Activated naive CD8-positive, alpha-beta T cell treated with anti-CD3 and anti-CD28 coated beads, Interleukin-2, amount 10 ng/mL, durations not matched to agents 7 days and 5 days (primary cell): ENCODE measurements at regions not wholly inside any gene's neighbourhood (a gene's known extent, or its start where the extent isn't known, plus 50 kb on each side); places are given as distances from the start of the nearest gene placed in this dataset.
A peak's percentile ranks its signal among the peaks of the same experiment; 100 is the strongest.

Source experiments
- ATAC-seq: fragments of 150-1000 bp; cut with Tn5 transposase; one replicate; pipeline ENCODE4 v1.10.0; 2021; ENCODE audit warnings: low read depth, moderate library complexity
- POLR2A ChIA-PET: fragments of 350-600 bp; sonication (Branson Sonifier 250); formaldehyde crosslinking; loops from one replicate; lab custom pipeline; 2021; ENCODE audit warnings: antibody characterized with exemption; lab: Charles Lee
- DNase-seq: peaks from one replicate; pipeline ENCODE4 v3.0.0; 2021
- H3K27ac Mint-ChIP-seq: one replicate; pipeline ENCODE4 v1.8.0; 2022; ENCODE audit warnings: mild to moderate bottlenecking, mixed read lengths
- H3K27me3 Mint-ChIP-seq: one replicate; pipeline ENCODE4 v1.8.0; 2022; ENCODE audit warnings: mild to moderate bottlenecking, moderate library complexity, mixed read lengths
- H3K36me3 Mint-ChIP-seq: one replicate; pipeline ENCODE4 v1.8.0; 2021; ENCODE audit warnings: mild to moderate bottlenecking, mixed read lengths
- H3K4me1 Mint-ChIP-seq: one replicate; pipeline ENCODE4 v1.8.0; 2021; ENCODE audit warnings: mixed read lengths
- H3K4me3 Mint-ChIP-seq: one replicate; pipeline ENCODE4 v1.8.0; 2022; ENCODE audit warnings: mild to moderate bottlenecking, moderate library complexity, mixed read lengths
- H3K9me3 Mint-ChIP-seq: one replicate; pipeline ENCODE4 v1.8.0; 2021; ENCODE audit warnings: mixed read lengths

DNA sequence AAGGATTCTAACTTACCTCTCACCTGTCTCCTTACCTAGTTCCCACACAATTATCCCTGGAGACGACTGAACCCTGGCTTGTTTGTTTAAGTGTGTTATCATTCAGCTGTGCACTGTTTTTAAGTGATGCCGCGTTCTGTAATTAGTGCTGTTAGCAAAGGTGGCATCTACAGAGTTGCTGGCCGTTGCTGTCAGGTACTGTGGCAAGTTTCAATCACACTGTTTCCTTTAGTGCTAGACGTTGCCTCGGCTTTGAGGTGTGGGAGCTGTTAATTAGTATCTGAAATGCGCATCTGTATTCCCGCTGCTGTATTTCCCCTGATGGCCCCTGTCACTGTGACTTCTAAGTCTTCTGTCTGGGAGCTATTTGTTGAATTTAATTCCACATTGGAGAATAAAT, 193.8 kb upstream of the GAS1 start:
- H3K36me3 Mint-ChIP-seq, result no peaks in the 10 kb centered on the region
- POLR2A ChIA-PET, result no interaction called here
- no peaks in the 10 kb centered on the region for H3K9me3 Mint-ChIP-seq
- ATAC-seq (no peak), DNase-seq (no peak)
- H3K27me3 Mint-ChIP-seq, result peaks cover under 1% of the 10 kb centered on the region
- no peak overlapping the region for H3K4me3 Mint-ChIP-seq
- H3K27ac Mint-ChIP-seq, result no peak overlapping the region
- H3K4me1 Mint-ChIP-seq, result no peaks in the 10 kb centered on the region

DNA sequence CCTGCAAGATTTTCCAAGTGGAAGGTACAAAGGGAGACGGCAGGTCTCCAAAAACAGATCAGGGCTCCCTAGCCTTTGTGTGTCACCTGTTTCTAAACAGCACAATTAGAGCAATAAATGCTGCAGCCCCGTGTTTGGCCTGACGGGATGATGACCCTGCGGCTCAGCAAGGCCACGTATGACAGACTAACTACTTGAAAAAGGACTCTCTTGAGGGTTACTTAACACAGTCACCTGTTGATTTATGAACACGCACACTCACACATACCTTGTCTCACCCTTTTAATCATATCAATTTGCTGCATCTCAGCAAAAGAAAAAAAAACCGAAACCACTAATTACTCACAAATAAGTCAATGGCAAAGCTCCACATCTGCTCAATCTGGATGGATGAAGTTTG, 199.6 kb upstream of the GAS1 start:
- DNase-seq, result no peak
- peaks cover 1% of the 10 kb centered on the region for H3K4me1 Mint-ChIP-seq
- H3K9me3 Mint-ChIP-seq, result no peaks in the 10 kb centered on the region
- H3K4me3 Mint-ChIP-seq, result no peak overlapping the region
- no peak for ATAC-seq
- no peak overlapping the region for H3K27ac Mint-ChIP-seq
- no peaks in the 10 kb centered on the region for H3K36me3 Mint-ChIP-seq
- POLR2A ChIA-PET, result no interaction called here
- peaks cover 12% of the 10 kb centered on the region for H3K27me3 Mint-ChIP-seq

DNA sequence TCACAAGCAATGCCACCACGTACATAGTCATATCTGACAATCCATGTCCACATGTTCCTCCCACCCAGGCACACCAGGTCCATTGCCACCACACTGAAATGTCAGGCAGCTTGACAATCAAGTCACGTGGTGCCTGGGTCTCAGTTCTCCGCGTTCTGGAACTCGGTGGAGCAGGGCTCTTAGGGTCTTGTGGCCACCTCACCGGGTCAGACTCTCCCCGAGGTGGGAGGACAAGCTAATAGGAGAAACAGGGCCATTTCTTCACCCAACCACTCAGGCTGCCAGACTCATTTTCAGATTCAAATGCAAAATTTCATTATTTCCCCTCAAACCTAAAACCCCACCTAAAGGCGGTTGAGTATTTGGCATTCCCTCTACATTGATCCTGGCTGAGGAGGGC, 200.5 kb upstream of the GAS1 start:
- Mint-ChIP-seq H3K27me3 (peaks cover 12% of the 10 kb centered on the region), H3K9me3 (no peaks in the 10 kb centered on the region), H3K27ac (no peak overlapping the region)

DNA sequence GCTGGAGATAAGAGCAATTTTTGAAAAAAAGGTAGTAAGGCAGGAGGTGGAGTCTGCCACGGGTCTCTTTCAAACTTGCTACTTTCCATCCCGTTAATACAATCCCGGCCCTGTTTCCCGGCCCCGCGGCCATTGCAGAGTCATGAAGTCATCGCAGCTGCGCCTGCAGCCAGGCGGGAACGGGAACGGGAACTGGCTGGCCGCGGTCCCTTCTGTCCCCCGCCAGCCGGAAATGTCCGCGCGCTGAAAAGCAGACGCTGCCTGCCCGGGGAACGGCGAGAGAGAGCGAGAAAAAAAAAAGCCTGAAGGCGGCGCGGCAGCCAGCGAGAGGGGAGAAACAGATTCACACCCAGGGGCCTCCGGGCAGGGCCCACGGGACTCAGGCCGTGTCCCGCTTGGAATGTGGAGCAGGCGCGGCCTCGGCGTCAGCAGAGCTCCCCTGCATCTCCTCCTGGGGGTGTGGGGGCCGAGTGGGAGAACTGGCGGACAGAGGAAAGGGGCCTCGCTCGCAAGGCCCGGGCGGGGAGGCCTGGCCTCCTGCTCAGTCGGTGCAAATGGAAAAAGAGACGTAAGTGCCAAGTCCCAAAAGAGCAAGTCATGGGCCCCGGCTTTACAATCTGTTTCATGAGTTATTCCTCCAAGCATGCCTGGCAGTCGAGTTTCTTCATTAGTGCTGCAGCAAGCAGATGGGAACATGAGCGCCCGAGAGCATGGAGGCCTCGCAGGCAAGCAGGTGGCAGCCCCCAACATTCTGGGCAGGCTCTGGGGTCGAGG, 201.2 kb upstream of the GAS1 start:
- Mint-ChIP-seq H3K9me3 (no peaks in the 10 kb centered on the region), H3K4me1 (peaks cover 1% of the 10 kb centered on the region), H3K4me3 (peak overlapping the region; percentile 32), H3K36me3 (no peaks in the 10 kb centered on the region), H3K27ac (no peak overlapping the region), H3K27me3 (peaks cover 12% of the 10 kb centered on the region)
- POLR2A ChIA-PET, result no interaction called here
- no peak for ATAC-seq
- DNase-seq, result no peak

More for the DNA sequence above, 200.5 kb upstream of the GAS1 start:
- Mint-ChIP-seq H3K4me3 (no peak overlapping the region), H3K36me3 (no peaks in the 10 kb centered on the region), H3K4me1 (peaks cover 1% of the 10 kb centered on the region)
- POLR2A ChIA-PET, result no interaction called here
- no peak for DNase-seq
- ATAC-seq, result no peak

DNA sequence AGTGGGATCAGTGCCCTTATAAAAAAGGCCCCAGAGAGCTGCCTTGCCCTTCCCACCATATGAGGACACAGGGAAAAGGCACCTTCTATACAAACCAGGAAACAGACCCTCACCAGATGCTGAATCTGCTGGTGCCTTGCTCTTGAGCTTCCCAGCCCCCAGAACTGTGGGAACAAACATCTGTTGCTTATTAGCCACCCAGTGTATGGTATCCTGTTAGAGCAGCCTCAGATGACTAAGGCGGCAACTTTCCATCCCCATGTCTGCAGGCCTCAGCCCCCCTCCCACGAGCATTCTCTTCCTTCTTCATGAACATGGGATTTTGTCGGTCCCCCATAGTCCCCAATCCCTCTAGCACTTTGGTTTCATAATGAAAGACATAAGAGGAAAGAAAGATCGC, 202.5 kb upstream of the GAS1 start:
- H3K36me3 Mint-ChIP-seq, result no peaks in the 10 kb centered on the region
- peaks cover 1% of the 10 kb centered on the region for H3K4me1 Mint-ChIP-seq
- no peak overlapping the region for H3K4me3 Mint-ChIP-seq
- peaks cover 12% of the 10 kb centered on the region for H3K27me3 Mint-ChIP-seq
- DNase-seq (no peak), ATAC-seq (no peak)
- H3K27ac Mint-ChIP-seq, result no peak overlapping the region
- POLR2A ChIA-PET, result no interaction called here
- no peaks in the 10 kb centered on the region for H3K9me3 Mint-ChIP-seq

DNA sequence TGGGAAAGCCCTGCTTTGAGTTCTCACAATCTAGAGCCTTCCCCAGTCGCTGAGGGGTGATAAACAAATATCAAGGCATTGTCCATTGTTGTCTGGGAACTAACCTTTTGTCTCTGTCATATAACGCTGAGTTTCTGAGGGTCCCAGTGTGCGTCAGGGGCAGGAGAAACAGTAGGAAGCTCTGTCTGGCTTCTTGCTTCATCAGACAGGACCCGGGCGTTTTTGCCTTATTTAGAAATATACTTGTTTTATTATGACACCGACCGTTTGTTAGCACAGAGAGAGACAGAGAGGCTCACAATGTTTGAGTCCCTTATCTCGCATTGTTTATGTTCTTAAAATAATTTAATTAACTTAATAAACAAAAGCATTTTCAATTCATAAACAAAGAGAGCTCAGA, 204.9 kb upstream of the GAS1 start:
- Mint-ChIP-seq H3K4me1 (peaks cover 1% of the 10 kb centered on the region), H3K36me3 (no peaks in the 10 kb centered on the region), H3K27ac (no peak overlapping the region), H3K27me3 (peaks cover 9% of the 10 kb centered on the region), H3K4me3 (no peak overlapping the region), H3K9me3 (no peaks in the 10 kb centered on the region)
- DNase-seq (no peak), ATAC-seq (no peak)
- POLR2A ChIA-PET, result no interaction called here

DNA sequence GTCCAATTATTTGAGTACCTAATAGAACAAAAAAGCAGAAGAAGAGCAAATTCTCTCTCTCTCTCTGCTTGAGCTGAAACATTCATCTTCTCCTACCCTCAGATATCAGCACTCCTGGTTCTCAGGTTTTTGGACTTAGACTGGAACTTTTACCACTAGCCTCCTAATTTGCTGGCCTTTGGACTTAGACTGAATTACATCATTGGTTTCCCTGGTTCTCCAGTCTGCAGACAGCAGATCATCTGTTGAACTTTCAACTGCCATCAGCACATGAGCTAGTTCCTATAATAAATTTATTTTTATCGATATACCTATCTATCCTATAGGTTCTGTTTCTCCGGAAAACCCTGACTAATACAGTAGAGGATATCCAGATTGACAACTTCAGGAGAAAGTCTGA, 208.9 kb upstream of the GAS1 start:
- DNase-seq, result no peak
- H3K4me3 Mint-ChIP-seq, result no peak overlapping the region
- no peak for ATAC-seq
- H3K27me3 Mint-ChIP-seq, result no peaks in the 10 kb centered on the region
- H3K36me3 Mint-ChIP-seq, result no peaks in the 10 kb centered on the region
- POLR2A ChIA-PET, result no interaction called here
- no peak overlapping the region for H3K27ac Mint-ChIP-seq
- no peaks in the 10 kb centered on the region for H3K9me3 Mint-ChIP-seq
- no peaks in the 10 kb centered on the region for H3K4me1 Mint-ChIP-seq

DNA sequence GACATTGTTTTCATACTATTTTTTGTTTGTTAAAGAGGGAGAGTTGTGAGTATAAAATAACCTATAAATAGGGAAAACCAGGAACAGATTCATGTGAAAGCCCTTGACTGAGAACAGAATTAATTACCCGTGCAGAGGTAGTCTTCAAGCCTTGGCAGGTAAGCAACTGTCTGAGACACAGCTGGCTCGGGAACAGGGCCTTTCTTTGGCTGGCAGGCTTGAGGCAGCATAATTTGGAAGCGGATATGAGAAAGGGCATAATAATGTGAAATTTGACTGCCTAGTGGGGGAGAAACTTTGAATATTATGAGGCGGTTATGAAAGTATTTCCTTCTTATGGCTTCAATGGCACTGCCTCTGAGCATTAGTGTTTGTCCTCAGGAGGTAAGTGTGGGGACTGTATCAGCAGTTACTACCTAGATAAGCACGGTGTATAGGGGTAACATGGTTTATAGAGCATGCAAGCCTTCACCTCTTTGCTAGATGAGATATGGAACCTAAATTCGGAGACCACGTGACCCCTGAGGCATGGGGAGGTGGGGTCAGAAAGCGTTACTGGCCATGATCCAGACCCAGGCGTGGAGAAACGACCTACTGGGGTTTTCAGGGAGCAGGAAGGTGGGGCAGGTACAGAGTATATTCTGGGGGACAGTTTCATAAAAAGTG, 210.2 kb upstream of the GAS1 start:
- ATAC-seq, result no peak
- H3K27ac Mint-ChIP-seq, result no peak overlapping the region
- DNase-seq, result no peak
- no peaks in the 10 kb centered on the region for H3K27me3 Mint-ChIP-seq
- no peaks in the 10 kb centered on the region for H3K36me3 Mint-ChIP-seq
- H3K4me1 Mint-ChIP-seq, result no peaks in the 10 kb centered on the region
- H3K9me3 Mint-ChIP-seq, result no peaks in the 10 kb centered on the region
- H3K4me3 Mint-ChIP-seq, result no peak overlapping the region
- POLR2A ChIA-PET, result no interaction called here

DNA sequence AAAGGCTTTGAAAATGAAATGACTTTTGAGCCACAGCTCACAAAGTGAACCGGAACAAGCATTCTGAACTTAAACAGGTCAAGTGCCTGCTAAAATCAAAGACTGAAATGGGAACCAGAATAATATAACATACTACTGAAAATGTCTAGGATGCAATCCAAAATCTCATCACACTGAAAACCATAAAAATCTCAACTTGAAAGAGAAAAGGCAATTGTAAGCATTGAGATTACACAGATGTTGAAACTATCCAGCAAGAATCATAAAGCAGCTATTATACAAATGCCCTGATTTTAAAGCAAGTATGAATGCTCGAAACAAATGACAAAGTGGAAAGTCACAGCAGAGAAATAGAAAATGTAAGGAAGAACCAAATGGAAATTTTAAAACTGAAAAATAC, 211.5 kb upstream of the GAS1 start:
- no peak overlapping the region for H3K27ac Mint-ChIP-seq
- DNase-seq (no peak), ATAC-seq (no peak)
- no peaks in the 10 kb centered on the region for H3K9me3 Mint-ChIP-seq
- no peak overlapping the region for H3K4me3 Mint-ChIP-seq
- H3K36me3 Mint-ChIP-seq, result no peaks in the 10 kb centered on the region
- no peaks in the 10 kb centered on the region for H3K4me1 Mint-ChIP-seq
- POLR2A ChIA-PET, result no interaction called here
- no peaks in the 10 kb centered on the region for H3K27me3 Mint-ChIP-seq

DNA sequence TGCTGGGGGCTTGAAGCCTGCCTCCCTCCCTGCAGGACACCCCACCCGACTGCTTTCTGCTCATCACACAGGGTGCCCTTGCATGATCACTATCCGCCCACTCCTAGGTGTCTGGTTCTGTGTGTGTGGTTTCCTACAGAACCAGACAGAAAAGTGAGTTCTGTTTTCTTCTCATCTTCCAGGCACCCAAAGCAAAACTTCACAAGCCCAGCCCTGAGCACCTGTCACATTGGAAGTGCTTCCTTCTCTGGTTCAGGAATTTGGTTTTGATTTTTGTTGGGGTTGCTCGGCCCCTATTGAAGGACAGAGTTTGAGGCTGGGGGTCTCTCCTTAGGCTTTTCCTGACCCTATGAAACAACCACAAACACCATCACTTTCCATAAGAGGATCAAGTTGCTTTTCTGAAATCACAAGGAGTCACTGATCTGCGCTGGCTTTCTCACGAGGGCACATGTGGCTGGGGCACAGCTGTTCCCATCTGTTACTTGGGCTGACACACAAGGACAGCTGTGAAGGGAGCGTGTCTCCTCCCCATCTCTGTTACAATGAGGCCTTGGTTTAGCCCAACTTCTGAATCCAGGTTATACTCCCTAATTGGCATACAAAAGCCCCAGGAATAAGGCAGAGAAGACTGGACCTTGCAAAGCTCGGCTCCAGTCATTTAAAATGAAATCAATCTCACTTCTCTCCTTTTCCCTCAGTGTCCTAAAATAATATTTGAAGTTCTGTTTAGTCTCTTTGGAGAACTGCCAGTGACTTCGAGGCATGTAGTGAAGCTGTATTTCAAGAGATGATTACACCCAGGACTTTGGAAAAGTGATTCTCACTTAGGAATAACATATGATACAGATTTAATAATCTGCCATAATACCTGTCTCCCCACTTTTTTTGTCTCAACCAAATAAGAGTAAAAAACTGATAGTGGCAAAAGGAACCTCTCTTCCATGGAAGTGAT, 213.1 kb upstream of the GAS1 start:
- H3K36me3 Mint-ChIP-seq, result no peaks in the 10 kb centered on the region
- no peaks in the 10 kb centered on the region for H3K27me3 Mint-ChIP-seq
- H3K27ac Mint-ChIP-seq, result no peak overlapping the region
- POLR2A ChIA-PET, result no interaction called here
- no peaks in the 10 kb centered on the region for H3K4me1 Mint-ChIP-seq
- H3K9me3 Mint-ChIP-seq, result no peaks in the 10 kb centered on the region
- no peak for ATAC-seq
- H3K4me3 Mint-ChIP-seq, result no peak overlapping the region
- DNase-seq, result no peak

DNA sequence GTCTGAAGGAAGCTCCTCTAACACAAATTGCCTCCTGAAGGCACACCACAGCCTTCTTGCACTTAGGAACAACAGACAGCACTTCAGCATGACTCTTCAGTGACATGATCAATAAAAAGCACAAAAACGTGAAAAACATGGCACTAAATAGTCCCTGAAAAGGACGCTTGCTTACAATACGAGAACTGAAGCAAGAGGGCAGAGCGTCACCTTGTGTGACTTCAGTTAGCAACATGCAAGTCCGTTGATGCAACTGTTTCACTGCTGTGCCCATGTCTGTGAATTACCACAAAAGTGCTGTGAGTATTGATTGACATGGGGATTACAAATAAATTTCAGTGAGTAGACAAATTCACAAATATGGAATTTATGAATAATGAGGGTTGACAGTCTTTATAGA, 219.9 kb upstream of the GAS1 start:
- ATAC-seq (no peak), DNase-seq (no peak)
- Mint-ChIP-seq H3K4me1 (no peaks in the 10 kb centered on the region), H3K4me3 (no peak overlapping the region), H3K36me3 (no peaks in the 10 kb centered on the region), H3K27ac (no peak overlapping the region), H3K27me3 (no peaks in the 10 kb centered on the region), H3K9me3 (no peaks in the 10 kb centered on the region)
- POLR2A ChIA-PET, result no interaction called here

DNA sequence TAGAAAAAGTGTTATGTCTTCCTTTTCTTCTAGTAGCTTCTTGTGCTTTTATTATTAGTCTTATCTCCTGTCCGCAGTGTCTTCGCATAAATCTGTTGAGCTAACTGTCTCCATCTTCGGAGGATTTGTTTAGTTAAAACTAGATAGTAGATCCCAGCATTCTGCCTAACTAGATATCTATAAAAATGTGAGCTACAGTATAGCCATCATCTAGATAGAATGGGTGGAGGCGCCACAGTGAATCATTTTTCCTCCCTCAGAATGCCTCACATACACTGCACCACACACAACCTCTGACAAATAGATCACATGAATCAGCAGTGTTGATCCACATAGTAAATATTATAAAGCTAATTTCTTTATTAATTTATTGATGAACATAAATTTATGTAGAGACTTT, 220.3 kb upstream of the GAS1 start:
- DNase-seq, result no peak
- no peaks in the 10 kb centered on the region for H3K4me1 Mint-ChIP-seq
- no peaks in the 10 kb centered on the region for H3K36me3 Mint-ChIP-seq
- H3K4me3 Mint-ChIP-seq, result no peak overlapping the region
- H3K27ac Mint-ChIP-seq, result no peak overlapping the region
- no peaks in the 10 kb centered on the region for H3K9me3 Mint-ChIP-seq
- no peaks in the 10 kb centered on the region for H3K27me3 Mint-ChIP-seq
- ATAC-seq, result no peak
- POLR2A ChIA-PET, result no interaction called here

DNA sequence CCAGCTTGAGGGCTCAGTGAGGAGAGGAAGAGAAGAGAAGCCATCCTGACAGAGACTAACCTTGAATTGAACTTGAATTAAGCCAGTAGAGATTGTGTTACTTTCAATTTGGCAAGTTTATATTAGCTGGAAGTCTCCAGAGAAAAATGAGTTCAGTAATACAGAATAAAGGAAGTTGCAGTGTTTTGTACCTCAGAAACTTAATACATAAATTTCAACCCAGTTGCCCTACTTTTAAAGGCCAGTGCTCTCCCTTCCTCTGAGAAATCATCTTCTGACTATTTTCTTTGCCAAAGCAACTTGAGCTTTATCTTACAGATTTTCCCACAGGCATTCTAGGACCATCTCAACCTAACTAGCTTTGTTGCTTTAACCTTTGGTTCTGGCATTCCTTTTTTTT, 231.0 kb upstream of the GAS1 start:
- Mint-ChIP-seq H3K27ac (no peak overlapping the region), H3K36me3 (no peaks in the 10 kb centered on the region), H3K9me3 (peaks cover 1% of the 10 kb centered on the region), H3K27me3 (no peaks in the 10 kb centered on the region), H3K4me3 (no peak overlapping the region), H3K4me1 (no peaks in the 10 kb centered on the region)
- POLR2A ChIA-PET, result no interaction called here
- ATAC-seq (no peak), DNase-seq (no peak)
